Suprapubic skin (tissue), 4 donors: ENCODE measurements at regions not wholly inside any gene's neighbourhood (a gene's known extent, or its start where the extent isn't known, plus 50 kb on each side); places are given as distances from the start of the nearest gene placed in this dataset.

ENCODE experiments used
- DNase-seq, 2 donors: peaks; one replicate each; pipeline ENCODE4 v3.0.0-alpha.2; 2019; ENCODE audit warnings: low spot score in 2 of 2
- H3K27ac ChIP-seq: fragments of 200-600 bp; sonication (generic); one replicate; pipeline ENCODE4 v1.5.1; 2019
- H3K27me3 ChIP-seq: fragments of 200-600 bp; sonication (generic); one replicate; pipeline ENCODE4 v1.5.1; 2019
- H3K36me3 ChIP-seq: fragments of 200-600 bp; sonication (generic); one replicate; pipeline ENCODE4 v1.5.1; 2019
- H3K4me1 ChIP-seq: fragments of 200-600 bp; sonication (generic); one replicate; pipeline ENCODE4 v1.5.1; 2019
- H3K4me3 ChIP-seq: fragments of 200-600 bp; sonication (generic); one replicate; pipeline ENCODE4 v1.5.1; 2019; ENCODE audit warnings: mild to moderate bottlenecking
- H3K9me3 ChIP-seq: fragments of 200-600 bp; sonication (generic); one replicate; pipeline ENCODE4 v1.5.1; 2019
- CTCF ChIP-seq, 2 donors: fragments of 200-600 bp in 1 of 2; fragments of 450-650 bp in 1 of 2; sonication (generic) in 1 of 2; IDR thresholded peaks; one replicate each; pipeline ENCODE4 v1.5.1; 2016 to 2019; ENCODE audit warnings: antibody characterized with exemption in 2 of 2, mild to moderate bottlenecking in 1 of 2, moderate library complexity in 1 of 2
- EP300 ChIP-seq: sonication (generic); formaldehyde crosslinking; IDR thresholded peaks from one replicate; pipeline ENCODE4 v1.6.1; 2017; ENCODE audit warnings: antibody characterized with exemption
- POLR2A ChIP-seq, 2 donors: fragments of 450-650 bp; IDR thresholded peaks; one replicate each; pipeline ENCODE4 v1.6.1; 2017; ENCODE audit warnings: antibody characterized with exemption in 2 of 2, mild to moderate bottlenecking in 2 of 2, moderate library complexity in 2 of 2
- POLR2AphosphoS5 ChIP-seq, 3 donors: sonication (generic); formaldehyde crosslinking; IDR thresholded peaks; one replicate each; pipeline ENCODE4 v1.6.1; 2017; ENCODE audit warnings: antibody characterized with exemption in 3 of 3
- WGBS: methylation state at CpG from one replicate; pipeline ENCODE4 v1.1.5; 2018; 5-methylcytosine and 5-hydroxymethylcytosine counted together

DNA sequence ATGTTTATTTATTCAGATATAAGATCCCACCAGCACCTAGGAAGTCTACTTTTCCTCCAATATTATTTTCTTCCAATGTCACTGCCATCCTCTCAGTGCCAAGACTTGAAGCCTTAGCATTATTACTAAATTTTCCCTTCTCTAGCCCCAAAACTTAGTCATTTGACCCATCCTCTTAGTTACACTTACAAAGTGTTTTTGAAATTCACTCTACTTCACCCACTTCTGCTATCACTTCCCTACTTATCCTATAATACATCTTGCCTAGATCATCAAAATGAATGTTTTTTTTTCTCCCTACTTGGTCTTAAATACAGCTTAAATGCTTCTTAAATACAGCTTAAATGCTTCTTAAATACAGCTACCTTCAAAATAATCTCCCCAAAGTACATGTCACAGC is 376.6 kb downstream of the RSL24D1 start:
- DNase-seq = no peak

DNA sequence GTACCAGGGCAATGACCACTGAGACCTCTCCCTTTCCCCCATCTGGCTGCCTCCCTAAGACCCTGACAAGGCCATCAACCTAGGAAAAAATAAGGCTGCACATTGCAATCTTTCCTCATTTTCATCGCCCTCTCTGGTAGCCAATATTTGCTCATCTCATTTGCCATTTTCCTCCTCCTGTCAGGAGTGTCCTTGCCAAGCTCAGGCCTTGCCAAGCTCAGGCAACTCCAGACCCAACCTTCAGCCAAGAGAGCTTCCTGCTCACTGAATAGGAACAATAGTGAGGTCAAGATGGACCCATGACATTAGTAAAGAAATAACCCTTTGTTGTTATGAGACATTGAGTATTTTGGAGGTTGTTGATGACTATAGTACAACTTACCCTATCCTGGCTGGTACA is 380.3 kb downstream of the RSL24D1 start:
- Histone ChIP-seq H3K9me3 (peaks cover 26% of the 10 kb centered on the region), H3K27ac (no peak overlapping the region), H3K27me3 (no peaks in the 10 kb centered on the region), H3K36me3 (no peaks in the 10 kb centered on the region), H3K4me1 (no peaks in the 10 kb centered on the region), H3K4me3 (no peak overlapping the region)
- 81% methylated on average over 1 of the region's 1 CpG for WGBS
- TF ChIP-seq POLR2A (IDR thresholded peaks at IDR 0.05) (no peak), EP300 (no peak), POLR2AphosphoS5 (IDR thresholded peaks at IDR 0.05) (no peak), CTCF (IDR thresholded peaks at IDR 0.05) (no peak)
- no peak for DNase-seq

More for the DNA sequence above, 376.6 kb downstream of the RSL24D1 start:
- H3K4me3 ChIP-seq = no peak overlapping the region
- H3K27ac ChIP-seq = no peak overlapping the region
- no peaks in the 10 kb centered on the region for H3K27me3 ChIP-seq
- H3K36me3 ChIP-seq = no peaks in the 10 kb centered on the region
- TF ChIP-seq CTCF (IDR thresholded peaks at IDR 0.05) (no peak), POLR2A (IDR thresholded peaks at IDR 0.05) (no peak), POLR2AphosphoS5 (IDR thresholded peaks at IDR 0.05) (no peak), EP300 (no peak)
- H3K9me3 ChIP-seq = peaks cover 18% of the 10 kb centered on the region
- H3K4me1 ChIP-seq = no peaks in the 10 kb centered on the region

DNA sequence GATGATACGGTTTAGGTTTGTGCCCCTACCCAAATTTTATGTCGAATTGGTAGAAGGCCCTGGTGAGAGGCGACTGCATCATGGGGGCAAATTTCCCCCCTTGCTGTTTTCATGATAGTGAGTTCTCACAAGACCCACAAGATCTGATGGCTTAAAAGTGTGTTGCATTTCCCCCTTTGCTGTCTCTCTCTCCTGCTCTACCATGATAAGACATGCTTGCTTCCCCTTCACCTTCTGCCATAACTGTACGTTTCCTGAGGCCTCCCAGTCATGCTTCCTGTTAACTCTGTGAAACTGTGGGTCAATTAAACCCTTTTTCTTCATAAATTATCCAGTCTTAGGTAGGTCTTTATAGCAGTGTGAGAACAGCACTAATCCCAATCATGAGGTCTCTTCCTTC is 381.2 kb downstream of the RSL24D1 start:
- no peak for DNase-seq
- Histone ChIP-seq H3K27ac (no peak overlapping the region), H3K9me3 (peaks cover 26% of the 10 kb centered on the region), H3K4me1 (no peaks in the 10 kb centered on the region), H3K36me3 (no peaks in the 10 kb centered on the region), H3K4me3 (no peak overlapping the region), H3K27me3 (no peaks in the 10 kb centered on the region)
- 80% methylated on average over 4 of the region's 4 CpGs for WGBS
- TF ChIP-seq POLR2A (IDR thresholded peaks at IDR 0.05) (no peak), CTCF (IDR thresholded peaks at IDR 0.05) (no peak), POLR2AphosphoS5 (IDR thresholded peaks at IDR 0.05) (no peak), EP300 (no peak)

- DNase-seq = no peak
- Histone ChIP-seq H3K36me3 (no peaks in the 10 kb centered on the region), H3K27me3 (no peaks in the 10 kb centered on the region), H3K9me3 (peaks cover 26% of the 10 kb centered on the region), H3K4me1 (no peaks in the 10 kb centered on the region), H3K4me3 (no peak overlapping the region), H3K27ac (no peak overlapping the region)
- no peak for TF ChIP-seq POLR2AphosphoS5 (IDR thresholded peaks at IDR 0.05)
- TF ChIP-seq CTCF (IDR thresholded peaks at IDR 0.05) = no peak
- TF ChIP-seq POLR2A (IDR thresholded peaks at IDR 0.05) = no peak
- TF ChIP-seq EP300 = no peak
Observed at GRCh38 chr15:54812383-54812782, 384.4 kb downstream of the RSL24D1 start.

DNA sequence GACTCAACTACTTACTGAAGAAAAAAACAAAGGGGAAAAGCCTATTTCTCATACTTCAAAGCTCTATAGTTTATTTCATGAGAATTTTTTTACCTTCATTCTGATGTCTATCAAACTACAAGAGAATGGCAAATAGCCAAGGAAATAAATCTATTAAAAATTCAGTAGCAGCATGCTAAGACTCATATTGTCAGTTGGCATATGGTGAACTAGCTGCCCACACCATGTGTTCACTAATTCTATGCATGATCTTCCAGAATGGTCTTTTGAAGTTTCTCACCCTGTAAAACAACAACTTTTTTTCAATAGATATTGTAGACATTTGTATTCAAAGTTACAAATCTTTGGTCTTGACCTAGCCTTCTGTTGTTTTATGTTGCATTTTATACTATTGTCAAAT is 386.2 kb downstream of the RSL24D1 start:
- H3K27ac ChIP-seq = no peak overlapping the region
- DNase-seq = no peak
- no peaks in the 10 kb centered on the region for H3K4me1 ChIP-seq
- H3K4me3 ChIP-seq = no peak overlapping the region
- H3K36me3 ChIP-seq = no peaks in the 10 kb centered on the region
- TF ChIP-seq EP300 (no peak), POLR2A (IDR thresholded peaks at IDR 0.05) (no peak), CTCF (IDR thresholded peaks at IDR 0.05) (no peak), POLR2AphosphoS5 (IDR thresholded peaks at IDR 0.05) (no peak)
- H3K27me3 ChIP-seq = no peaks in the 10 kb centered on the region
- peaks cover 17% of the 10 kb centered on the region for H3K9me3 ChIP-seq
